LNCAP (cell line): ENCODE measurements at regions not wholly inside any gene's neighbourhood (a gene's known extent, or its start where the extent isn't known, plus 50 kb on each side); places are given as distances from the start of the nearest gene placed in this dataset.

ENCODE experiments used
- TF ChIP-seq, protein P1 (sequence below): fragments of 450-650 bp; IDR thresholded peaks from 2 replicates; pipeline ENCODE4 v1.5.1; 2017; ENCODE audit warnings: mild to moderate bottlenecking

DNA sequence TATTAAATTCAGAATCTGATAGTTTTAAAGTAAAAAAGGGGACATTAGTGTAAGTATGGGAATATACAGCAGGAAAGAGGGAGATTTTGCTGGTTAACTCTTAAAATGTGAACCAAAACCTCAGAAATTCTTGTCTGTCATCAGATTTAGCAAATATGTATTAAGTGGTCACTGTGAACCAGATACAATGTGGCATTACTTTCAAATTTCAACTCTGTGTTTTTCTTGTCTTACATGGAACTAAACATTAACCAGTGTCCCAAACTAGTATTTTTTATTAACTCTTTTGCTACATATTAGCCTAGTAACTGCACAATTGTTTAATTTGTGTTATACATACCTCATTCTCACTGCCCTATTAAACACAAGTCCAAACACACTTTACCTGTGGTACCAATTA, 259.9 kb upstream of the RASA1 start:
- TF ChIP-seq, protein P1, sequence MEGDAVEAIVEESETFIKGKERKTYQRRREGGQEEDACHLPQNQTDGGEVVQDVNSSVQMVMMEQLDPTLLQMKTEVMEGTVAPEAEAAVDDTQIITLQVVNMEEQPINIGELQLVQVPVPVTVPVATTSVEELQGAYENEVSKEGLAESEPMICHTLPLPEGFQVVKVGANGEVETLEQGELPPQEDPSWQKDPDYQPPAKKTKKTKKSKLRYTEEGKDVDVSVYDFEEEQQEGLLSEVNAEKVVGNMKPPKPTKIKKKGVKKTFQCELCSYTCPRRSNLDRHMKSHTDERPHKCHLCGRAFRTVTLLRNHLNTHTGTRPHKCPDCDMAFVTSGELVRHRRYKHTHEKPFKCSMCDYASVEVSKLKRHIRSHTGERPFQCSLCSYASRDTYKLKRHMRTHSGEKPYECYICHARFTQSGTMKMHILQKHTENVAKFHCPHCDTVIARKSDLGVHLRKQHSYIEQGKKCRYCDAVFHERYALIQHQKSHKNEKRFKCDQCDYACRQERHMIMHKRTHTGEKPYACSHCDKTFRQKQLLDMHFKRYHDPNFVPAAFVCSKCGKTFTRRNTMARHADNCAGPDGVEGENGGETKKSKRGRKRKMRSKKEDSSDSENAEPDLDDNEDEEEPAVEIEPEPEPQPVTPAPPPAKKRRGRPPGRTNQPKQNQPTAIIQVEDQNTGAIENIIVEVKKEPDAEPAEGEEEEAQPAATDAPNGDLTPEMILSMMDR, result no peak

DNA sequence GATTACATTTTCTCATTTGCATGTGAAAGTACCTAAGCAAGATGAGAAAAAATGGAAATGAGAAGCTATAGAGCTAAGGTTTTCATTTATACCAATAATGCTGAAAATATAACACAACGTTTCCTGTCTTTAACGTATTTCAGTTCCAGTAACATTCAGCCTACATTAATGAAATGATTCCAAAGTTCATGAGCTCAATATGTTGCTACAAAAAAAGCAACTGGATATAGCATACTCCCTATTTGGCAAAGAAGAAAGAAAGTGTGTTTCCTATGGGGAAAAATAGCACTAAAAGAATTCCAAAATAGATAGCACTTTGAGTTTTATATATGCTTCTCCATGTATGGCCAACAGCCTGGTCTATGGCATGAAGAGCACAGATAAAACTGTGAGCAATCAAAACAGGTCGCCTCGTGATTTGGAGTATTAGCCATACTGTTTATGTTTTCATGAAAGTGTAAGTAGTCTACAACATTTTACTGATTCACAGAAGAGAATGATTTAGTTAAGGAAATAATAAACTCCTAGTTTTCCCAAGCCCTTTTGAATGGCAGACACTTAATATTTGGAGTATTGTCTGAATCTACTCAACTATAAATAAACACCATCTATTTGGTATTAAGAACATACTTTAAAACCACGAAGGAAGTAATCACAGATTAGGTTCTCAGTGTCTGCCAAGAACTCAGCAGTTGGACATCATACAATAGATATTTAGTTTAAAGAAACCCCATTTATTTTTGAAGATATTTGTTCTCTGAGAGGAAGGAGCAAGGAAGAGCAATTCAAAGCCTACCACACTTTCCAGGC, 258.7 kb upstream of the RASA1 start:
- TF ChIP-seq, protein P1, result no peak

GRCh38 chr5:87010736-87011135, 256.9 kb upstream of the RASA1 start:
- TF ChIP-seq, protein P1, result no peak

DNA sequence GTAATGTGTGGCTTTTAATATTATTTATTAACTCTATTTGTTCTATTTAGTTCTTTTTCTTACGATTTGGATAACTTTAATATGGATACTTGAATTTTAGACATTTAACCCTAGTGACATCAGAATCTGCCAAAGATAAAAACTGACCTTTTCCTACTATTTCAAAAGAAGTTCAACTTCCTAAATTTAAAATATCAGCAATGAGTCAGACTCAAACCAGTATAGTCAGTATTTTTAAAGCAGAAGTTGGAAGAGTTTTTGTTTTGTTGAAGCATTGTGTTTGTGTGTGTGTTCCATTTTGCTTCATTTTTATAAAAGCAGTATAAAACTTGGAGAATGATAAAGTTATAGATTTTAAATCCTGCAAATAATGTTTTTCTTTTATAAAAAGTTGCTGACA, 251.8 kb upstream of the RASA1 start:
- TF ChIP-seq, protein P1, result no peak

DNA sequence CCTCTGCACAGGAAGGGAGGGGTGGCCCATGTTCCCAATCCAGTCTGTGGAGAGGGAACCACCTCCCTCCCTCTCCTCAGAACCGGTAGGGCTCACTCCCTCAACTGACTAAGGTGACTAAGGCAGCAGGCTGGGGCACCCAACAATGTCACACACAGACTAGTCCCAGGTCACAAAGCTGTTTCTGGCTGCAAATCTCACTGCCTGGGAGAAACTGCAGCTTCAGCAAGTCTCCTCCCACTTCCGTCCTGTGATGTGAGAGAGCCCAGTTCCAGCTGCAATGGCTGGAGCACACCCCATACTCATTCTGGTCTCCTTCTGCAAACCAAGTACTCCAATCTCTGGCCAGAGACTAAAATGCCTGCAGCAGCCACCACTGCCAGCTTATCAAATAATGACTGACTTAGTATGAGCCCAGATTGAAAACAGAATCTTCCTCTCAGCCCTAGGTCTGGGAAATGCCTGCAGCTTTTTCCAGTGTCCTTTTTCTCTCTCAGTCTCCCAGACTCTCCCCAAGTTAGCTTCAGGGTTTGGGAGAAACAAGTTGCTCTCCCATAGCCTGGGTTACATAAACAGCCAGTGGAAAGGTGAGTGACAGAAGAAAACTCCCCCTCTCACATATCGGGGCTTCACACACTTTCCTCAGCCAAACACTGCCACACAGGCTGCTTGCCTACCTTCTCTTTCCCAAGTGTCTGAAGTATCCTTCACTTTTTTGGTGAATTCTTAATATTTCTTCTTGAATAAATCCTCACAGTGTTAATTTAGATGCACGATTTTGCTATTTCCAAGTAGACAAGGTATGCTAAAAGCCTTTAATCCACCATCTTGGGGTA, 247.4 kb upstream of the RASA1 start:
- TF ChIP-seq, protein P1, result no peak

GRCh38 chr5:87022415-87022814, 245.3 kb upstream of the RASA1 start:
- TF ChIP-seq, protein P1, result no peak

- TF ChIP-seq, protein P1, result no peak
Observed at GRCh38 chr5:87027570-87027969, 240.1 kb upstream of the RASA1 start.
